T-cell (primary cell): ENCODE measurements at regions not wholly inside any gene's neighbourhood (a gene's known extent, or its start where the extent isn't known, plus 50 kb on each side); places are given as distances from the start of the nearest gene placed in this dataset.

Experiments used
- ATAC-seq, 4 experiments: fragments of 200-7000 bp in 3 of 4; fragments of 150-1000 bp in 1 of 4; cut with Tn5 transposase; replicated peaks in 1 of 4; 1 replicate in 3 of 4; 2 replicates in 1 of 4; pipeline ENCODE4 v1.10.0; 2021; ENCODE audit warnings: moderate library complexity in 3 of 4, mild to moderate bottlenecking in 2 of 4, moderate number of reproducible peaks in 1 of 4
- CTCF ChIA-PET, 2 donors: fragments of 300-600 bp; sonication (Branson Sonifier 250); formaldehyde crosslinking; loops; one replicate each; lab custom pipeline; 2022; ENCODE audit warnings: antibody characterized with exemption in 2 of 2; lab: Charles Lee
- POLR2A ChIA-PET, 2 donors: fragments of 300-600 bp; sonication (Branson Sonifier 250); formaldehyde crosslinking; loops; one replicate each; lab custom pipeline; 2022; ENCODE audit warnings: antibody characterized with exemption in 2 of 2; lab: Charles Lee
- DNase-seq, 35 experiments: peaks; one replicate each; pipeline versions ENCODE4 v3.0.0 to v3.0.0-alpha.2; 2013 to 2023
- H3K27ac ChIP-seq: one replicate; pipeline ENCODE4 v1.5.1; 2013; ENCODE audit warnings: low read length
- H3K27me3 ChIP-seq, 2 experiments: replicated peaks in 1 of 2; 1 replicate in 1 of 2; 2 replicates in 1 of 2; pipeline versions ENCODE4 v1.6.1 to v1.7.0; 2013; ENCODE audit warnings: low read length in 1 of 2, mixed read lengths in 1 of 2; ENCODE audit not compliant: control insufficient read depth in 2 of 2, insufficient read depth in 2 of 2; ENCODE audit errors: extremely low read depth in 1 of 2
- H3K36me3 ChIP-seq, 2 donors: 1 replicate in 1 of 2; 2 replicates in 1 of 2; pipeline versions ENCODE4 v1.6.1 to v1.7.0; 2013; ENCODE audit warnings: low read length in 1 of 2; ENCODE audit not compliant: control insufficient read depth in 2 of 2, insufficient read depth in 1 of 2; ENCODE audit errors: extremely low read depth in 1 of 2
- H3K4me1 ChIP-seq, 2 experiments: 1 replicate in 1 of 2; 2 replicates in 1 of 2; pipeline versions ENCODE4 v1.6.1 to v1.7.0; 2013; ENCODE audit warnings: low read length in 2 of 2, mixed read lengths in 1 of 2; ENCODE audit not compliant: insufficient read depth in 2 of 2, control insufficient read depth in 1 of 2; ENCODE audit errors: extremely low read depth in 1 of 2
- H3K4me3 ChIP-seq, 2 donors: 1 replicate in 1 of 2; 2 replicates in 1 of 2; pipeline versions ENCODE4 v1.5.1 to v1.7.0; 2013; ENCODE audit warnings: mild to moderate bottlenecking in 2 of 2, low read length in 1 of 2, moderate library complexity in 1 of 2; ENCODE audit not compliant: control insufficient read depth in 1 of 2; ENCODE audit errors: extremely low read depth in 1 of 2
- H3K9me3 ChIP-seq: 2 replicates; pipeline ENCODE4 v1.7.0; 2013
- H3K27ac Mint-ChIP-seq, 2 donors: one replicate each; pipeline ENCODE4 v1.8.0; 2020 to 2021; ENCODE audit warnings: mild to moderate bottlenecking in 2 of 2, mixed read lengths in 2 of 2
- H3K27me3 Mint-ChIP-seq, 2 donors: one replicate each; pipeline ENCODE4 v1.8.0; 2021 to 2022; ENCODE audit warnings: mixed read lengths in 2 of 2
- H3K36me3 Mint-ChIP-seq: one replicate; pipeline ENCODE4 v1.8.0; 2021; ENCODE audit warnings: mixed read lengths
- H3K4me1 Mint-ChIP-seq, 3 donors: one replicate each; pipeline ENCODE4 v1.8.0; 2020 to 2022; ENCODE audit warnings: mixed read lengths in 3 of 3, mild to moderate bottlenecking in 1 of 3
- H3K4me3 Mint-ChIP-seq, 3 donors: one replicate each; pipeline ENCODE4 v1.8.0; 2020 to 2022; ENCODE audit warnings: mild to moderate bottlenecking in 3 of 3, mixed read lengths in 3 of 3, moderate library complexity in 3 of 3
- H3K9me3 Mint-ChIP-seq, 3 donors: one replicate each; pipeline ENCODE4 v1.8.0; 2020 to 2022; ENCODE audit warnings: mixed read lengths in 3 of 3
- WGBS: methylation state at CpG from one replicate; pipeline ENCODE4 v1.1.5; 2013; ENCODE audit warnings: missing lambda C conversion rate; ENCODE audit not compliant: insufficient coverage; 5-methylcytosine and 5-hydroxymethylcytosine counted together

DNA sequence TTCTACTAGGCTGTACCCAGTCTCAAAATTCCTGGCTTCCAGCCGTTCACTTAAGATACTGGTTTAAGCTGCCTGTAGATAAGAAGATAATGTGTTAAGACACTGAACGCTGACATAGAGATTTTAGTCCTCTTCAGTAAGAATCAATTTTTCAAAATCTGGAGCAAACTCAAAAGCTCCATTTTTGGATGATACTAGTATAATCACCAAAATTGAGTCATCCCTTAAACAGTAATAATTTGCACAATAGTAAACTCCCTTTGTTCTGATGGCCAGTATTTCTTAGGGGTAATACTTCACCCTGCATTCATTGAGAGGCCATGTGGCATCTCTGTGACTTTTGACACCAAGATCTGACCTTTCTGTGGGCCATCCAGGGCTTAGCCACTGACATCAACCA is 299.8 kb upstream of the USP25 start:
- POLR2A ChIA-PET, result no interaction called here
- Mint-ChIP-seq H3K4me3 (no peak overlapping the region), H3K9me3 (peaks cover 0 to 4% (median 0%) of the 10 kb centered on the region in 3 donors), H3K4me1 (peaks cover 2 to 4% (median 3%) of the 10 kb centered on the region in 3 donors), H3K27me3 (no peaks in the 10 kb centered on the region), H3K36me3 (no peaks in the 10 kb centered on the region), H3K27ac (no peak overlapping the region)
- no peaks in the 10 kb centered on the region for H3K4me1 ChIP-seq
- ATAC-seq, result no peak
- no peaks in the 10 kb centered on the region for H3K27me3 ChIP-seq
- no peaks in the 10 kb centered on the region for H3K36me3 ChIP-seq
- no CpG with 5 or more reads among the region's 2 CpGs for WGBS
- no peak overlapping the region for H3K27ac ChIP-seq
- CTCF ChIA-PET, result no interaction called here
- H3K4me3 ChIP-seq, result no peak overlapping the region
- no peak for DNase-seq
- peaks cover 3% of the 10 kb centered on the region for H3K9me3 ChIP-seq

DNA sequence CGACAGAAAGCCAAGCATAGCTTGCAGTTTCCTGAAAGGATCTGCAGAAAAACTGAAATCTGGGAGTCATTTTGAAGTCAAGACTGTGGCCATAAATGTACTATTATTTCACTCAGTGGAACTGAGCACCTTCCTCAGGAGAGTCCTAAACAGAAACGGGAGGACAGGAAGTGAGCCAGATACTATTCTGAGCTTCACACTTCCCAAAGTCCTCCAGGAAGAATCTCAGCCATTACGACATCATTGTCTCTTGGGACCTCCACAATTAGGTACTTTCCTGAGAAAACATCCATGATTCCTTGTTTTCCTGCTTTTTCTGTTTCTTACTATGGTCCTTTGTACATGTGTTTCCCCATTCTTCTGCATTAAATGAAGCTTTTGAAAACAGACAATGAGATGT is 299.2 kb upstream of the USP25 start:
- H3K9me3 ChIP-seq, result peaks cover 3% of the 10 kb centered on the region
- ChIA-PET CTCF (interaction anchor here in 1 of 2 donors (0.6 kb wide), 1 partner anchor 122 kb away, joined by 3 read pairs; no protein-coding TSS in a partner anchor), POLR2A (no interaction called here)
- Mint-ChIP-seq H3K9me3 (peaks cover 0 to 4% (median 0%) of the 10 kb centered on the region in 3 donors), H3K4me3 (no peak overlapping the region), H3K4me1 (no peaks in the 10 kb centered on the region), H3K36me3 (no peaks in the 10 kb centered on the region), H3K27ac (no peak overlapping the region), H3K27me3 (no peaks in the 10 kb centered on the region)
- ATAC-seq (no peak), DNase-seq (no peak)
- H3K27ac ChIP-seq, result no peak overlapping the region
- no peaks in the 10 kb centered on the region for H3K27me3 ChIP-seq
- no peaks in the 10 kb centered on the region for H3K36me3 ChIP-seq
- WGBS, result 82% methylated on average over 2 of the region's 3 CpGs
- H3K4me3 ChIP-seq, result no peak overlapping the region
- no peaks in the 10 kb centered on the region for H3K4me1 ChIP-seq

DNA sequence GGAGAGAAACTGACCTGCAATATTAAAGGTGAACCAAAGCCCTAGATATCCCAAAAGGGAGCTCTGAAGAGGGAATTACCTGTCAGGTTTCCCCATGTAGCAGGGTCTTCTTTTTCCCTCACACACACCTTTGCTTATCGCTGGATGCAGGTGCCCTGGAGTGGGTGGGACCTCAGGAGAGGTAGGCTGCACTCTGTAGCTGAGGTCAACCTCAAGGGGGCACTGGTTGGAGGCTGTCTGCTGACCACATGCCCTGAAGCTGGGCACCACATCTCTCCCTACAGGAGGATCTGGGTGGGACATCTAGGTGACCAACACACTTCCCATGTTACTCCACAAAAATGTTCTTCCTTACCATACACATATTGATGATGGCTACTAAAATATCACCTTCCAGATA is 298.7 kb upstream of the USP25 start:
- H3K4me1 Mint-ChIP-seq, result no peaks in the 10 kb centered on the region
- no peak overlapping the region for H3K27ac ChIP-seq
- no CpG with 5 or more reads among the region's 1 CpG for WGBS
- H3K36me3 ChIP-seq, result no peaks in the 10 kb centered on the region
- ChIA-PET POLR2A (interaction anchor here in 1 of 2 donors (0.5 kb wide), 1 partner anchor 8 kb away, joined by 3 read pairs; no protein-coding TSS in a partner anchor), CTCF (interaction anchor here (0.6 to 0.7 kb wide), 4 partner anchors 122 to 1218 kb away, joined by 3 read pairs; no protein-coding TSS in a partner anchor)
- H3K27me3 Mint-ChIP-seq, result no peaks in the 10 kb centered on the region
- H3K36me3 Mint-ChIP-seq, result no peaks in the 10 kb centered on the region
- H3K4me3 Mint-ChIP-seq, result no peak overlapping the region
- DNase-seq (no peak), ATAC-seq (no peak)
- peaks cover 0 to 4% (median 0%) of the 10 kb centered on the region in 3 donors for H3K9me3 Mint-ChIP-seq
- H3K4me1 ChIP-seq, result no peaks in the 10 kb centered on the region
- H3K27ac Mint-ChIP-seq, result no peak overlapping the region
- H3K27me3 ChIP-seq, result no peaks in the 10 kb centered on the region
- no peak overlapping the region for H3K4me3 ChIP-seq
- peaks cover 3% of the 10 kb centered on the region for H3K9me3 ChIP-seq

GRCh38 chr21:15433091-15433490 is 296.7 kb upstream of the USP25 start:
- peaks cover 0 to 4% (median 0%) of the 10 kb centered on the region in 3 donors for H3K9me3 Mint-ChIP-seq
- POLR2A ChIA-PET, result no interaction called here
- no peaks in the 10 kb centered on the region for H3K36me3 Mint-ChIP-seq

GRCh38 chr21:15434163-15434905 is 295.4 kb upstream of the USP25 start:
- no peak for DNase-seq
- peaks cover 3% of the 10 kb centered on the region for H3K9me3 ChIP-seq
- WGBS, result no CpG with 5 or more reads among the region's 2 CpGs
- H3K27me3 ChIP-seq, result no peaks in the 10 kb centered on the region
- H3K4me3 Mint-ChIP-seq, result no peak overlapping the region
- H3K9me3 Mint-ChIP-seq, result peaks cover 0 to 4% (median 0%) of the 10 kb centered on the region in 3 donors
- no peak for ATAC-seq
- H3K4me3 ChIP-seq, result no peak overlapping the region
- H3K36me3 Mint-ChIP-seq, result no peaks in the 10 kb centered on the region
- CTCF ChIA-PET, result interaction anchor here (0.6 kb wide), 2 partner anchors 44 to 100 kb away, joined by 3 read pairs; no protein-coding TSS in a partner anchor
- H3K4me1 ChIP-seq, result peaks cover 0 to 2% of the 10 kb centered on the region in 2 experiments
- POLR2A ChIA-PET, result no interaction called here
- H3K27me3 Mint-ChIP-seq, result no peaks in the 10 kb centered on the region
- H3K36me3 ChIP-seq, result no peaks in the 10 kb centered on the region
- no peak overlapping the region for H3K27ac ChIP-seq
- no peak overlapping the region for H3K27ac Mint-ChIP-seq
- no peaks in the 10 kb centered on the region for H3K4me1 Mint-ChIP-seq

More at GRCh38 chr21:15433091-15433490, 296.7 kb upstream of the USP25 start:
- ATAC-seq (no peak), DNase-seq (no peak)
- H3K27me3 Mint-ChIP-seq, result no peaks in the 10 kb centered on the region
- CTCF ChIA-PET, result no interaction called here
- H3K4me1 ChIP-seq, result peaks cover 0 to 2% of the 10 kb centered on the region in 2 experiments
- H3K27me3 ChIP-seq, result no peaks in the 10 kb centered on the region
- no peak overlapping the region for H3K4me3 Mint-ChIP-seq
- H3K27ac ChIP-seq, result no peak overlapping the region
- H3K27ac Mint-ChIP-seq, result no peak overlapping the region
- no peak overlapping the region for H3K4me3 ChIP-seq
- 86% methylated on average over 2 of the region's 4 CpGs for WGBS
- H3K4me1 Mint-ChIP-seq, result no peaks in the 10 kb centered on the region
- peaks cover 3% of the 10 kb centered on the region for H3K9me3 ChIP-seq
- no peaks in the 10 kb centered on the region for H3K36me3 ChIP-seq

GRCh38 chr21:15436031-15436430 is 293.8 kb upstream of the USP25 start:
- ChIA-PET CTCF (interaction anchor here in 1 of 2 donors (0.7 kb wide), 2 partner anchors 683 to 938 kb away, joined by 6 read pairs; no protein-coding TSS in a partner anchor), POLR2A (interaction anchor here in 1 of 2 donors (0.7 kb wide), 1 partner anchor 8 kb away, joined by 10 read pairs; no protein-coding TSS in a partner anchor)
- WGBS, result 83% methylated on average over 1 of the region's 1 CpG
- no peak for DNase-seq
- Histone ChIP-seq H3K36me3 (no peaks in the 10 kb centered on the region), H3K4me1 (peaks cover 0 to 2% of the 10 kb centered on the region in 2 experiments), H3K27ac (no peak overlapping the region), H3K27me3 (no peaks in the 10 kb centered on the region), H3K4me3 (no peak overlapping the region), H3K9me3 (peaks cover 3% of the 10 kb centered on the region)
- Mint-ChIP-seq H3K27me3 (no peaks in the 10 kb centered on the region), H3K27ac (no peak overlapping the region), H3K36me3 (no peaks in the 10 kb centered on the region), H3K4me3 (no peak overlapping the region), H3K9me3 (peaks cover 0 to 4% (median 0%) of the 10 kb centered on the region in 3 donors), H3K4me1 (peaks cover 3 to 4% (median 3%) of the 10 kb centered on the region in 3 donors)
- no peak for ATAC-seq
